ENCODE measurements at regions not wholly inside any gene's neighbourhood (a gene's known extent, or its start where the extent isn't known, plus 50 kb on each side); places are given as distances from the start of the nearest gene placed in this dataset.

- Histone ChIP-seq H3K27ac (no peak overlapping the region), H3K9me3 (ENCODE audit: low read depth) (no peaks in the 10 kb centered on the region), H3K27me3 (no peaks in the 10 kb centered on the region), H3K4me1 (ENCODE audit: low read depth) (peaks cover 12% of the 10 kb centered on the region), H3K4me3 (no peak overlapping the region), H3K36me3 (no peaks in the 10 kb centered on the region)
- peak in 1 of 2 donors; percentile 63 for DNase-seq (ENCODE audit: low read depth in 1 of 2, low spot score in 1 of 2)
- TF ChIP-seq CTCF (IDR thresholded peaks at IDR 0.05; ENCODE audit: low read depth, low read length): no peak
These were observed 163.1 kb upstream of the GDF10 start for GRCh38 chr10:47136866-47137265.

DNA sequence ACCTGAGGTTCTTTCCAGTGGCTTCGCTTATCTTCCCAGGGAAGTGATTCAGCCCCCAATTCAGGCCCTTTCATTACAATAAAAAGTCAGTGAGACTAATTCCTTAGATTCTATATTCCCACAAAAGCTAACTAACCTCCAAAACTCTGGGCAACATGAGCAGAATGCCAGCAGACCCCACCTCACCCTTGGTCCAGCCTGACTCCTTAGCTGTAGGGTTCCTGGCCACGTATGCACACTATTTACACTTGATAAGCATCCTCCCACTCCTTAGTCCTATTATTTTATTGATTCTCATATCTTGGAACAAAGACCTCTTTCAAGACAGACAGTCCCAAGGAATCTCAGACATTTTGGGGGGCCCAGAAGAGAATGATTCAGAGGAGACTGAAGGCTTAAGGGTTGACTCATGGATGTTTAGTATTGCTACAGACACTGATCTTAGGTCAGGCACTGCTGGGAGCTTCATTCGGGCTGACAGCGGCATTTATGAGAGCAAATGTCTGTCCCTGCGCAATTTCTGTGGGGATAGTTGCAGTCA, 162.6 kb upstream of the GDF10 start:
- peak in 1 of 2 donors; percentile 88 for DNase-seq (ENCODE audit: low read depth in 1 of 2, low spot score in 1 of 2)
- Histone ChIP-seq H3K4me3 (no peak overlapping the region), H3K9me3 (ENCODE audit: low read depth) (no peaks in the 10 kb centered on the region), H3K4me1 (ENCODE audit: low read depth) (peaks cover 12% of the 10 kb centered on the region), H3K36me3 (no peaks in the 10 kb centered on the region), H3K27me3 (no peaks in the 10 kb centered on the region), H3K27ac (no peak overlapping the region)
- no peak for TF ChIP-seq CTCF (IDR thresholded peaks at IDR 0.05; ENCODE audit: low read depth, low read length)

DNA sequence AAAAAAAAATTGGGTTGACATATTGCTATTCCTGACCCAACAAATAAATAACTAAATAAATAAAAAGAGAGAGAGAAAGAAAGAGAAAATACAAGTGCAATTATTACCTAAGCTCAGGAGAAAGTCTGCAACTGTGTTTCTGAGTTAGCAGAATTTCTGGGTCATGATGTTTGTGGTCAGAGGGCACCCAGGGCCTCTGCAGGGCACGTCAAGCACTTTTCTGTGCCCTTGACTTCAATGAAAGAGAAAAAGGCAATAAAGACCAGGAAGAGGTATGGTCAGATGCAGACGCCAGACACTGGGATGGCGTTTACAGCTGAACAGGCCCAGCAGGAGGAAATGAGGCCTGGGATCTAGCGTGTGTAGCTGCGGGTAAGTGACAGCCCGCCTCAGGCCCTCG, 160.9 kb upstream of the GDF10 start:
- Histone ChIP-seq H3K27me3 (no peaks in the 10 kb centered on the region), H3K4me1 (ENCODE audit: low read depth) (peaks cover 12% of the 10 kb centered on the region), H3K36me3 (no peaks in the 10 kb centered on the region), H3K9me3 (ENCODE audit: low read depth) (no peaks in the 10 kb centered on the region), H3K4me3 (no peak overlapping the region), H3K27ac (no peak overlapping the region)
- no peak for DNase-seq (ENCODE audit: low read depth in 1 of 2, low spot score in 1 of 2)
- TF ChIP-seq CTCF (IDR thresholded peaks at IDR 0.05; ENCODE audit: low read depth, low read length): no peak

DNA sequence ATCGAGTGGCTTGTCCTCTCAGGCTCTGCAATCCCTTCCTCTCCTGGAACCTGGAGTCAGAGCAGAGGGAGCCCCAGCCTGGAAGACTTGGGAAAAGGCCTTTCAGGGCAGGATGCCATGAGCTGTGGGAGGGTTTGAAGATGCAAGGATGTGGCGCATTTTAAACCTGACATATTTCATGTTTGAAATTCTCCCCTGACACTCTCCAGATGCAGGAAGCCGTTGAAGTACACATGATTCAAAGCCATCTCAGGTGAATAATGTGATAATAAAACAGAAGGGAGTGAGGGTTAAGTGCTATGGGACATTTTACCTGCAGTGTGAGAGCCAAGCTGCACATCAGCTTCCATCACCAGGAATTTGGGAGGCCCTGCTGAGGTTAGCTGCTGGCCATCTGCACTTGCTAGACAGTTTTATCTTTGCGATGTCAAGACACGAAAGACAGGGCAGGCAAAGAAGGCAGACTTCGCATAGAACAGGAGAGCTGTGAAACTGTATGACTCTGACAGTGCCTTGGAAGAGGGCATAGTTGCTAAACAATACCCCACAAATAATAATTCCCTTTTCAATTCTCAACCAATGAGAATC, 159.1 kb upstream of the GDF10 start:
- no peak overlapping the region for H3K4me3 ChIP-seq
- H3K27me3 ChIP-seq: no peaks in the 10 kb centered on the region
- TF ChIP-seq CTCF (IDR thresholded peaks at IDR 0.05; ENCODE audit: low read depth, low read length): no peak
- H3K27ac ChIP-seq: no peak overlapping the region
- H3K9me3 ChIP-seq (ENCODE audit: low read depth): no peaks in the 10 kb centered on the region
- peak; percentile 28 to 47 for DNase-seq (ENCODE audit: low read depth in 1 of 2, low spot score in 1 of 2)
- H3K36me3 ChIP-seq: no peaks in the 10 kb centered on the region
- H3K4me1 ChIP-seq (ENCODE audit: low read depth): peaks cover 12% of the 10 kb centered on the region

DNA sequence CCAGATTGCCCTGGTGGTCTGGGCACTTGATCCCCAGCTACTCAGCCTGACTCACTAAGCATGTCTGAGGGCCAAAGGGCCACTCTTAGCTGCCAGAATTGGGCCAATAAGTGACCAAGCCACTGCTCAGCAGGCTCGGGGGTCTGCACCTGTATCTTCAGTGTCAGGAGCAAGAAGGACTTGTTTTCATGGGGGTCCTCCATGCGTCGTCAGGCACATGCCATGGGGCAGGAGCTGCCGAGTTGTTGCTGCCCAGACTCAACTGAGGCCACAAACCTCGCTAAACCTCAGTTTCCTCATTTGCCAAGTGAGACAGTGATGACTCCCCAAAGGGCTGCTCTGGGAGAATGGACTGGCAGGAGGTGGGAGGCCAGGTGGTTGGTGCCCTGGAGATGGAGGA, 158.6 kb upstream of the GDF10 start:
- no peaks in the 10 kb centered on the region for H3K36me3 ChIP-seq
- H3K27me3 ChIP-seq: no peaks in the 10 kb centered on the region
- no peak for TF ChIP-seq CTCF (IDR thresholded peaks at IDR 0.05; ENCODE audit: low read depth, low read length)
- H3K4me3 ChIP-seq: no peak overlapping the region
- no peaks in the 10 kb centered on the region for H3K9me3 ChIP-seq (ENCODE audit: low read depth)
- no peak for DNase-seq (ENCODE audit: low read depth in 1 of 2, low spot score in 1 of 2)
- peaks cover 12% of the 10 kb centered on the region for H3K4me1 ChIP-seq (ENCODE audit: low read depth)
- no peak overlapping the region for H3K27ac ChIP-seq
